HG02884 (cell line): ENCODE measurements at regions not wholly inside any gene's neighbourhood (a gene's known extent, or its start where the extent isn't known, plus 50 kb on each side); places are given as distances from the start of the nearest gene placed in this dataset.
"Not testable (repeated sequence)": the region's sequence is repeated elsewhere in the genome, so short reads cannot be mapped to it uniquely, and the experiment has no call there.

Experiments
- ATAC-seq: cut with Tn5 transposase; IDR thresholded peaks from one replicate; pipeline ENCODE4 v1.9.1; 2021; ENCODE audit warnings: mild to moderate bottlenecking, moderate library complexity; ENCODE audit not compliant: unreplicated experiment

GRCh38 chr4:31442236-31442635, 722.1 kb downstream of the PCDH7 start:
- ATAC-seq = no peak

- no peak for ATAC-seq
Observed at GRCh38 chr4:31445526-31445925, 725.4 kb downstream of the PCDH7 start.

GRCh38 chr4:31455612-31456011, 735.4 kb downstream of the PCDH7 start:
- no peak for ATAC-seq

DNA sequence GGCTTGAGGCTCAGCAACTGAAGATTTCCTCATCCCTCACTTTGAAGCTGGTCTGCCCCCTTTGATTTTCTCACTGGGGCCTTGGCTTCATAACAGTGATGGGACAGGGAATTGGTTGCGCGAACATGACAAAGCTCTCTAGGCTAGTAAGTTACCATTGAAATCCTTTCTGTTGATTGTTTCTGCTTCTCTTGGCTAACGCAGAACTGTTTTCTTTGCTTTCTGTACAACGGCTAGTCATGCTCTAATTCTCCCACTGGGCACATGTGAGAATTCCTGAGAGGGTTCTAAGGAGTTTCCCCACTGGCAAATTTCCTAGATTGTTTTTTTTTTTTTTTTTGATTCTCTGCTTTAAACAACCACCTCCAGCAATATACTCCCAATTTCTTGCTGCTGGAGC, 738.6 kb downstream of the PCDH7 start:
- ATAC-seq = no peak

DNA sequence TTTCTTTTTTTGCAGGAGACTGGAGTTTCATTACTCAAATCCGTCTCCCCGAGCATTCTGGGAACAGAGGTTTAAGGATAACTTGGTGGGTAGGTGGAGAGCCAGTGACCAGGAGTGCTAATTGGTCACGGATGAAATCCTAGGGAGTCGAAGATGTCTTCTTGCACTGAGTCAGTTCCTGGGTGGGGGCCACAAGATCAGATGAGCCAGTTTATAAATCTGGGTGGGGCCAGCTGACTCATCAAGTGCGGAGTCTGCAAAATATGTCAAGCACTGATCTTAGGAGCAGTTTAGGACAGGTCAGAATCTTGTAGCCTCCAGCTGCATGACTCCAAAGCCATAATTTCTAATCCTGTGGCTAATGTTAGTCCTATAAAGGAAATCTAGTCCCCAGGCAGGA, 741.3 kb downstream of the PCDH7 start:
- no peak for ATAC-seq

DNA sequence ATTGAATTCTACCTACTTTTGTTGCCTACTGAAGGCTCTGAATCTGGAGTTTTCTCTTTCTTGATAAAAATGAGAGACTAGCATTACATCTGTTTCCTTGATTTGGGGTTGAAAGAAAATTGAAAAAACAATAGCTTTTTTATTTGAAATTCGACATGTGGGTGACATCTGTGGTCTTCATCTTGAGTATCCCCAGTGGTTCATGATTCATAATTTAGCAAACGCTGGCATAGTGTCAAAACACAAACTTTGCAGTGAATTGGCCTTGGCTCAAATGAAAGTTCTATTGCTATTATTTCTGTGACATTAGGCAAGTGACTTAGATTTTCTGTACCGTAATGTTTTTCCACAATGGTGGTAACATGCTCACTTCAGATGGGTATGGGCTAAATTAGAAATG, 747.6 kb downstream of the PCDH7 start:
- no peak for ATAC-seq

- no peak for ATAC-seq
Observed at GRCh38 chr4:31474221-31474620, 754.1 kb downstream of the PCDH7 start.

- ATAC-seq = no peak
Observed at GRCh38 chr4:31482691-31483090, 762.5 kb downstream of the PCDH7 start.

- not testable (repeated sequence) for ATAC-seq
Observed at GRCh38 chr4:31499216-31499615, 779.0 kb downstream of the PCDH7 start.

- no peak for ATAC-seq
Observed at GRCh38 chr4:31516520-31516919, 796.4 kb downstream of the PCDH7 start.

GRCh38 chr4:31518796-31519250, 798.7 kb downstream of the PCDH7 start:
- no peak for ATAC-seq

DNA sequence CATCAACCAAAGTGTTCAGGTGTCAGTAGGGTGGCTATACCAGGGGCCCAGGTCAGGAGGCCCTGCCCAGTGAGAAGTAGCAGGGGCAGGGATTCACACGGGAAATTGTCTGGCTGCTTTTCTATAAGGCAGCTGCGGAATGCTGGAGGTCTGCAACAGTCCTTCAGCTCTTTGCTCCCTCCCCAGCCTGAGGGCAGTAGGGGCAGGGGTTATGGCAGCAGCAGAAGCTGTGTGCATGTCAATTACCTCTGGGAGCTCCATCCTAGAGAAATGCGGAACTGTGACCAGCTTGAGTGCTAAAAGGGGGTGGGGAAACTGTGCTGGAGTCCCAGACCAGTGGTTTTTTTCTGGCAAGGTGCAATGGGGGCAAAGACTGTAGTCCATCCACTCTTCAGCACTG, 810.4 kb downstream of the PCDH7 start:
- ATAC-seq = no peak

DNA sequence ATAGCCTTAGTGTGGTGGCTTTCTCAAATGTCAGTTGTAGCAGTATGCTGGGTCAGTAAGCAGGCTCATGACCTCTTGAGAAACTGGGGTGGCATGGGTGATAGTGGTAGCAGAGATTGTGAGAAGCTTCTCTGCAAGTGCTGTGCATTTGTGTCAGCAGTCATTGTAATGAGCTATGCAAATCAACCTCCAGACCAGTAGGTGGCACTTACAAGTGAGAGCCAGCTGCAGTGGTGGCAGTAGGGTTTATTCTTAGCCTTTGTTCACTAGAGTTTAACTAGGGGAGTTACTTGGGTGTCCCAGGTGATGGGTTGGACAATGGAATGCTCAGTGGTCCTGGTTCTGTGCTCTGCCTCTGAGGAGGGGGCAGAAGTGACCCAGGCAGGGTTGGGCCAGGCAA, 818.7 kb downstream of the PCDH7 start:
- ATAC-seq = no peak

DNA sequence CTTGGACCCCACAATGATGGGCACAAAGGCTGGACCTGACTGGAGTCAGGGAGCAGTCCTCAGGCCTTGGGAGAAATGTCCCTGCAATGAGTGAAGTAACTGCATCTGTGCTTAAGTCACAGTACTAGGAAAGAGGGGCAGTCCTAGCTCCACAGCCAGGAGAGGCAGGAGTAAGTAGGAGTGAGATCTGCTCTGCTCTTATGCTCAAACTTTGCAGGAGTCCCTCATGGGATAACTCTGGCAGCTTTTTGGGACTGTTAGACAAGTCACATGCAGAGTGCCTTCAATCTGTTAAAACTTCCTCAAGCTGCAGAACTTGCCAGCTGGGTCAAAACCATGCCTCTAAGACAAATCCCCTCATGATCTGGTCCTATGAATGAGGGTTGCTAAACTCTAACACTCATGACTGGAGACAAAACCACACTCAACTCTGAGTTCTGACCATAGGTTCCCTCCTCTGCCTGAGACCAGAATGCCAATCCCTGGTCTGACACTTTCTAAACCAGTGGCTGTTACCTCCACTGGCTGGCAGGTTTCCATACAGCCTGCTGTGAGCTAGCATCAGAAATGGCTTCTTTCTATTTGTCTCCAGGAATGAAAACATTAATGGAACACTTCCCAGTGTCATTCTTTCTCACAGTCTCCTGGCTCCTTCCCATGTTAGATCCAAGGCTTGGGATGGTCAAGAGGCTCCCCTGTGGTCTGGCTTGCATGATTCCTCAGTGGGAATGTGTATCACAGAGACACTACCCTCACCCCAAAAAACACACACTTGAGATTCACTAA, 819.3 kb downstream of the PCDH7 start:
- ATAC-seq = no peak

DNA sequence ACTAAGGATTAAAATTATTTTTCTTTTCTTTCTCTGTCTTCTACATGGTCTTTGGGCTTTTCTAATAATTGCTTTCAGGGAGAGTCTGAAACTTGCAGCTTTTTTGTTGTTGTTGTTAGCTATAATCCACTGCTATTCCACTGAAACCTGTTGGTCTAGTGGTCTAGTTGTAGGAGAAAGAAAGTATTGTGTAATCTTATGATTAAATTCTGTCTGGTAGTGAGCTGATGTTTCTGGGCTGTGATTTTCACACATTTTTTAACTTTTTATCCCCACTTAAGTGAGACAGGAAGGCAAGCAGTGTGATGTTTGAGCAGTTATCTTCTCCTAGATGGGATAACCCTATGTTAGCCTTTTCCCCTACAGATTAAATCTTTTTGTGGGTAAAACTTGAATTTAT, 825.2 kb downstream of the PCDH7 start:
- ATAC-seq = no peak

- no peak for ATAC-seq
Observed at GRCh38 chr4:31545755-31546154, 825.6 kb downstream of the PCDH7 start.

DNA sequence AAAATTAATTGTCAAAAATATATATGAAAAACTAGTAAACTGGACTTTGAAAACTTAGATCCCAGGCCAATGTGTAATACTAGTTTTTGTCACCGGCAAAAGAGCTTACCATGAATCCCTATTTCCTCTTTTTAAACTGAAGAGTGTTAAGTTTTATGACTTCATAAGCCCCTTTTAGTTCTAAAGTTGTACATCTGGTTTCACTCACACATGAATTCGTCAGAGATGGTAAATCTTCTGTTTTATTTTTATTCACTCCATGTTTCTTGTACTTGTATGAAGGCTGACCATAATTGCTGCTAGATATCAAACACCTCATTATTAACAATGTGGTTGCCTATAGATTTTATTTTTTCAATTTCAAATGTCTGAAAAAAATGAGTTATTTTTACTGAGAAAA, 827.9 kb downstream of the PCDH7 start:
- no peak for ATAC-seq

DNA sequence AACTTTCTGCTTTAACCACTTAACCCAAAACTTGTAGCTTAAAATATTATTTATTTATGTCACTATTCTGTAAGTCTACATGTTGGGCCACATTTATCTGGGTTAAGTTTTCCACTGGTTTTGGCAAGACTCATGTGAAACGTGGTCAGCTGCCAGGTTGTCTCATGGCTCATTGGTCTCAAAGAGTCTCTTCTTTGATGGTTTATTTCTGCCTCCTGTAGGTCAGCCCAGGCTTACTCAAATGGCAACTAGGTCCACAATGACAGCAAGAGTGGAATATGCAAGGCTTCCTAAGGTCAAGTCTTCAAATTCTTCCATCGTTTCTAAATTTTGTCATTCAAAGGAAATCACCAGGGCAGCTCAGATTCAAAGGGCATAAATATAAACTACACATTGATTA, 828.7 kb downstream of the PCDH7 start:
- no peak for ATAC-seq

GRCh38 chr4:31549256-31549655, 829.1 kb downstream of the PCDH7 start:
- ATAC-seq = no peak

DNA sequence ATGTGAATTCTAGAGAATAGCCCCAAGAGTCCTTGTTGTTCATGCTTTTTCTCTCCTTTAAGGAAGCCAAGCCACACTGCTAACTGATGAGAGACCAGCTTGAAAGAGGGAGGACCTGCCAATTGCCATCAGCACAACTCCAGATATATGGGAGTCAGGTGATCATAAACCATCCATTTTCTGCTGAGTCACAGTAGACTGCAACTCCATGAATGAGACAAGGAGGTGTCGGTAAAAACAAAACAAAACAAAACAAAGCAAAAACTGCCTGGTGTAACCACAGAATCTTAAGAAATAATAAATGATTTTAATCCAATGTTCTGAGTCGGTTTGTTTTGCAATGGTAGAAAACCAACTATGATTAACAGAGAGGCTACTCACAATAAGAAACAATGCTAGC, 837.3 kb downstream of the PCDH7 start:
- ATAC-seq = no peak

- no peak for ATAC-seq
Observed at GRCh38 chr4:31573554-31573953, 853.4 kb downstream of the PCDH7 start.

DNA sequence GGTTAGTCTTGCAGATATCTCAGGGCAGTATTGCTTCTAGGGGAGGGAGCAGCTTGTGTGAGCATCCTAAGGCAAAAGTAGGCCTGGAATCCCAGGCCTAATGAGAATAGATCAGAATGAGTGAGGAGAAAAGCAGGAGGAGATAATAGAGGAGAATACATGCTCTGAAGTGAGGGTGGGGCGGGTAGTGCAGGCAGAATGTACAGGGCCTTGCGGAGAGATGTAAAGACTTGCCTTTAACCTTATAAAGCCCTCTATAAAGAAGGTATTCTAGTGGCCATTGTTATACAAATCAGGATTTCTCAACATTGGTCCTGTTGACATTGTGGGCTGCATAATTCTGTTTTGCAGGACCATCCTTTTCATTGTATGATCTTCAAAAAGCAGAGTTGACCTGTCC, 855.3 kb downstream of the PCDH7 start:
- no peak for ATAC-seq

DNA sequence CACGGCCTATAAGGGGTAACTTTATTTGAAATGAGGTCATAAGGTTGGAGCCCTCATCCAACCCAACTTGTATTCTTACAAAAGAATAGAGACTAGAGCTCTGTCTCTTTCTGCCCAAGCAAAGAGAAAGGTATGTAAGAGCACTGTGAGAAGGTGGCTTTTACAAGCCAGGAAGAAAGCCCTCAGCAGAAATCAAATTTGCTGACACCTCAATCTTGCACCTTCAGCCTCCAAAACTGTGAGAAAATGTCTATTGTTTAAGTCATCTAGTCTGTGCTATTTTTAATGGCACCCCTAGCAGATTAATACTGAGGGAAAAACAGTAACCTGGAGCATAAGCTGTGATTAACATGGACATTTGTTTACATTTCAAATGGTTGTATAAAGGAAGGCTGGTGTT, 860.7 kb downstream of the PCDH7 start:
- ATAC-seq = no peak
